H1 (cell line): ENCODE measurements at regions not wholly inside any gene's neighbourhood (a gene's known extent, or its start where the extent isn't known, plus 50 kb on each side); places are given as distances from the start of the nearest gene placed in this dataset.

Experiments used
- CTCF ChIA-PET: fragments of 300-600 bp; sonication (Branson Sonifier 250); formaldehyde crosslinking; loops from one replicate; lab custom pipeline; 2021; ENCODE audit not compliant: partially characterized antibody; lab: Charles Lee
- POLR2A ChIA-PET: fragments of 300-600 bp; sonication (Branson Sonifier 250); formaldehyde crosslinking; loops from one replicate; lab custom pipeline; 2021; ENCODE audit warnings: inconsistent platforms; ENCODE audit not compliant: partially characterized antibody; lab: Charles Lee
- DNase-seq, 2 experiments: peaks; one replicate each; pipeline versions ENCODE4 v3.0.0 to v3.0.0-alpha.2; 2010 to 2022; ENCODE audit warnings: low spot score in 2 of 2, low read depth in 1 of 2, mixed read lengths in 1 of 2
- FAIRE-seq: peaks from 2 replicates; lab custom pipeline; 2011; peaks lifted over from hg19 to GRCh38; lab: Jason Lieb, UNC
- H2AFZ ChIP-seq: 2 replicates; pipeline ENCODE4 v1.8.1; 2012; ENCODE audit warnings: low read length, inconsistent platforms
- H2AK5ac ChIP-seq: 2 replicates; pipeline ENCODE4 v1.6.1; 2013; ENCODE audit warnings: low read depth, low read length
- H2BK120ac ChIP-seq: replicated peaks from 2 replicates; pipeline ENCODE3; 2013; ENCODE audit warnings: low read depth, low read length, inconsistent platforms
- H2BK12ac ChIP-seq: 2 replicates; pipeline ENCODE4 v1.6.1; 2013; ENCODE audit warnings: low read depth, low read length
- H2BK15ac ChIP-seq: 2 replicates; pipeline ENCODE4 v1.6.1; 2013; ENCODE audit warnings: low read length
- H2BK20ac ChIP-seq: 2 replicates; pipeline ENCODE4 v1.6.1; 2013; ENCODE audit warnings: low read length
- H2BK5ac ChIP-seq: 2 replicates; pipeline ENCODE4 v1.6.1; 2013; ENCODE audit warnings: low read depth, low read length
- H3K14ac ChIP-seq: 2 replicates; pipeline ENCODE4 v1.6.1; 2013; ENCODE audit warnings: inconsistent platforms; ENCODE audit not compliant: insufficient read length
- H3K18ac ChIP-seq: 2 replicates; pipeline ENCODE4 v1.6.1; 2013; ENCODE audit warnings: low read length; ENCODE audit errors: extremely low read depth
- H3K23ac ChIP-seq: 2 replicates; pipeline ENCODE4 v1.6.1; 2013; ENCODE audit warnings: inconsistent platforms; ENCODE audit not compliant: insufficient read length
- H3K23me2 ChIP-seq: 2 replicates; pipeline ENCODE4 v1.6.1; 2013; ENCODE audit warnings: low read depth, low read length
- H3K27ac ChIP-seq: 2 replicates; pipeline ENCODE4 v1.6.1; 2011; ENCODE audit warnings: low read depth, low read length, inconsistent platforms
- H3K27me3 ChIP-seq, 4 experiments: replicated peaks in 1 of 4; 1 replicate in 1 of 4; 2 replicates in 3 of 4; pipeline versions ENCODE4 v1.6.1 to v1.8.1; 2011 to 2013; ENCODE audit warnings: low read length in 3 of 4, mild to moderate bottlenecking in 3 of 4, inconsistent platforms in 2 of 4, mixed read lengths in 2 of 4, moderate library complexity in 1 of 4; ENCODE audit not compliant: control insufficient read depth in 3 of 4, insufficient read depth in 3 of 4; ENCODE audit errors: extremely low read depth in 1 of 4
- H3K36me3 ChIP-seq, 4 experiments: 2 replicates each; pipeline versions ENCODE4 v1.6.1 to v1.8.1; 2011 to 2013; ENCODE audit warnings: mild to moderate bottlenecking in 4 of 4, low read length in 3 of 4, moderate library complexity in 2 of 4, control low read depth in 1 of 4, inconsistent platforms in 1 of 4; ENCODE audit not compliant: insufficient read depth in 4 of 4, control insufficient read depth in 2 of 4
- H3K4ac ChIP-seq: replicated peaks from 2 replicates; pipeline ENCODE3; 2013; ENCODE audit warnings: low read length, low read depth, mixed read lengths, inconsistent platforms; ENCODE audit not compliant: insufficient read length
- H3K4me1 ChIP-seq, 4 experiments: replicated peaks in 1 of 4; 1 replicate in 1 of 4; 2 replicates in 3 of 4; pipeline versions ENCODE4 v1.6.1 to v1.8.1; 2011 to 2013; ENCODE audit warnings: low read length in 3 of 4, inconsistent platforms in 2 of 4, mixed read lengths in 1 of 4; ENCODE audit not compliant: insufficient read depth in 4 of 4, control insufficient read depth in 3 of 4
- H3K4me2 ChIP-seq, 2 experiments: 2 replicates each; pipeline versions ENCODE4 v1.6.1 to v1.8.1; 2011 to 2013; ENCODE audit warnings: low read depth in 2 of 2, low read length in 2 of 2, control low read depth in 1 of 2, inconsistent platforms in 1 of 2, mild to moderate bottlenecking in 1 of 2; ENCODE audit not compliant: insufficient read depth in 1 of 2
- H3K4me3 ChIP-seq, 4 experiments: fragments of 200-600, 300-600 bp in 1 of 4; sonication (generic), shearing (Covaris generic), sonication (Bioruptor Twin) in 1 of 4; 2 replicates each; pipeline versions ENCODE4 v1.5.1 to v1.8.1; 2011 to 2016; ENCODE audit warnings: low read length in 4 of 4, low read depth in 3 of 4, control low read depth in 2 of 4, inconsistent platforms in 2 of 4, mild to moderate bottlenecking in 2 of 4, mixed read lengths in 1 of 4, moderate library complexity in 1 of 4; ENCODE audit not compliant: insufficient read depth in 2 of 4; ENCODE audit errors: extremely low read depth in 1 of 4
- H3K56ac ChIP-seq: replicated peaks from 2 replicates; pipeline ENCODE3; 2013; ENCODE audit warnings: low read depth, mild to moderate bottlenecking, mixed read lengths, low read length, inconsistent platforms; ENCODE audit not compliant: insufficient read length
- H3K79me1 ChIP-seq: 2 replicates; pipeline ENCODE4 v1.6.1; 2013; ENCODE audit warnings: low read depth, low read length, control low read depth
- H3K79me2 ChIP-seq, 2 experiments: 2 replicates each; pipeline versions ENCODE4 v1.6.1 to v1.8.1; 2012 to 2013; ENCODE audit warnings: low read length in 2 of 2, mild to moderate bottlenecking in 2 of 2, inconsistent platforms in 1 of 2; ENCODE audit not compliant: insufficient read depth in 2 of 2, control insufficient read depth in 1 of 2
- H3K9ac ChIP-seq, 4 experiments: replicated peaks in 1 of 4; 1 replicate in 1 of 4; 2 replicates in 3 of 4; pipeline versions ENCODE4 v1.6.1 to v1.8.1; 2011 to 2013; ENCODE audit warnings: low read depth in 3 of 4, low read length in 3 of 4, control low read depth in 2 of 4, mild to moderate bottlenecking in 2 of 4, moderate library complexity in 2 of 4, inconsistent platforms in 1 of 4; ENCODE audit errors: extremely low read depth in 1 of 4
- H3K9me3 ChIP-seq, 2 experiments: 2 replicates each; pipeline versions ENCODE4 v1.6.1 to v1.8.1; 2012 to 2013; ENCODE audit warnings: mild to moderate bottlenecking in 2 of 2, moderate library complexity in 2 of 2, control low read depth in 1 of 2, inconsistent platforms in 1 of 2, low read depth in 1 of 2, low read length in 1 of 2, mixed read lengths in 1 of 2; ENCODE audit not compliant: insufficient read depth in 2 of 2
- H4K20me1 ChIP-seq, 2 experiments: replicated peaks in 1 of 2; 2 replicates each; pipeline versions ENCODE3 to v1.8.1; 2011 to 2013; ENCODE audit warnings: inconsistent platforms in 2 of 2, low read length in 2 of 2, mild to moderate bottlenecking in 1 of 2; ENCODE audit not compliant: insufficient read depth in 2 of 2, control insufficient read depth in 1 of 2
- H4K5ac ChIP-seq: 2 replicates; pipeline ENCODE4 v1.6.1; 2013; ENCODE audit warnings: low read length, low read depth, mixed read lengths, inconsistent platforms; ENCODE audit not compliant: insufficient read length
- H4K8ac ChIP-seq: 2 replicates; pipeline ENCODE4 v1.8.0; 2013; ENCODE audit warnings: mild to moderate bottlenecking, moderate library complexity, low read length, inconsistent platforms; ENCODE audit not compliant: insufficient read depth; ENCODE audit errors: extremely low read depth
- H4K91ac ChIP-seq: replicated peaks from 2 replicates; pipeline ENCODE3; 2013; ENCODE audit warnings: low read length, mixed read lengths, inconsistent platforms; ENCODE audit not compliant: insufficient read length
- ASH2L ChIP-seq: fragments of 200-600, 300-600 bp; sonication (generic); IDR thresholded peaks from one replicate; pipeline ENCODE4 v1.7.1; 2017; ENCODE audit warnings: low read length
- CBX5 ChIP-seq: fragments of 300-800, 300-1000 bp; sonication (generic); IDR thresholded peaks from 2 replicates; pipeline ENCODE4 v1.7.1; 2016; ENCODE audit warnings: antibody characterized with exemption, low read length, low read depth
- CBX8 ChIP-seq: fragments of 300-800, 300-1000 bp; sonication (generic); IDR thresholded peaks from 2 replicates; pipeline ENCODE4 v1.7.1; 2016; ENCODE audit warnings: low read depth, low read length, borderline replicate concordance
- GTF2F1 ChIP-seq: IDR thresholded peaks from 2 replicates; pipeline ENCODE4 v1.6.1; 2012; ENCODE audit warnings: low read depth, low read length, improper control_type of control experiment, borderline replicate concordance
- HDAC2 ChIP-seq, 2 experiments: fragments of 300-600 bp in 1 of 2; sonication (generic) in 1 of 2; IDR thresholded peaks; 2 replicates each; pipeline ENCODE4 v1.6.1; 2011 to 2012; ENCODE audit warnings: low read depth in 2 of 2, low read length in 2 of 2, mild to moderate bottlenecking in 2 of 2, moderate library complexity in 2 of 2, borderline replicate concordance in 1 of 2, inconsistent platforms in 1 of 2
- KDM4A ChIP-seq: IDR thresholded peaks from one replicate; pipeline ENCODE4 v1.7.1; 2012; ENCODE audit warnings: low read depth, mild to moderate bottlenecking, moderate library complexity, low read length, inconsistent platforms; ENCODE audit not compliant: severe bottlenecking
- MAFK ChIP-seq: IDR thresholded peaks from 2 replicates; pipeline ENCODE4 v1.6.1; 2012; ENCODE audit warnings: low read depth, mild to moderate bottlenecking, improper control_type of control experiment, low read length
- PHF8 ChIP-seq: fragments of 200-600 bp; sonication (generic); conservative IDR thresholded peaks from 2 replicates; pipeline ENCODE4 v1.7.1; 2012; ENCODE audit warnings: low read depth, mild to moderate bottlenecking, inconsistent platforms, low read length, moderate library complexity
- SRF ChIP-seq: IDR thresholded peaks from 2 replicates; pipeline ENCODE4 v1.6.1; 2011; ENCODE audit warnings: mild to moderate bottlenecking, low read depth, low read length, moderate library complexity
- TEAD4 ChIP-seq: IDR thresholded peaks from 2 replicates; pipeline ENCODE4 v1.6.1; 2012; ENCODE audit warnings: low read depth, low read length, inconsistent platforms, mixed read lengths
- TF ChIP-seq, protein P1 (sequence below): IDR thresholded peaks from 2 replicates; pipeline ENCODE4 v1.6.1; 2011; ENCODE audit warnings: low read length, improper control_type of control experiment

DNA sequence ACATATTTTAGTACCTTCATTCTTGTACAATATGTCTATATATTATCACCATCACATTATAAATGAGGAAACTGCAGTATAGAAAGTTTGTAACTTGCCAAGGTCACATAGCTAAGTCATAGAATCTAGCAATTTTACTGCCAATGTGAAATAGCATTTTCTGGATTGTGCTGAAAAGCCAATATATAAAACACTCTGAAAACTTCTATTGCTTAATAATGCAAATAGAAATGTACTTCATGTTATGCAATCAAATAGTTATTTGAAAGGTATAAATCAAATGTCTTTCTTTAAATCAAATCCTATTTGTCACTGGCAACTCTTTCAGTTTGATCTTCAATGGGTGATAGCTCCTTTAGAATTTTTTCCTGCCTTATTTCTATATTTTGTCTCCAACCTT lies 129.5 kb downstream of the TMEM26 start:
- no peaks in the 10 kb centered on the region for H3K23me2 ChIP-seq
- H3K9ac ChIP-seq = no peak overlapping the region
- H2BK15ac ChIP-seq = no peak overlapping the region
- H3K79me2 ChIP-seq = no peaks in the 10 kb centered on the region
- no peak overlapping the region for H2BK5ac ChIP-seq
- H3K14ac ChIP-seq = no peak overlapping the region
- H3K27ac ChIP-seq = no peak overlapping the region
- no peak overlapping the region for H2BK20ac ChIP-seq
- H3K36me3 ChIP-seq = no peaks in the 10 kb centered on the region
- H3K4me1 ChIP-seq = no peaks in the 10 kb centered on the region
- no peak overlapping the region for H2BK120ac ChIP-seq
- CTCF ChIA-PET = no interaction called here
- H3K4me3 ChIP-seq = no peak overlapping the region
- H4K5ac ChIP-seq = no peak overlapping the region
- H3K79me1 ChIP-seq = no peaks in the 10 kb centered on the region
- H3K27me3 ChIP-seq = no peaks in the 10 kb centered on the region
- no peak overlapping the region for H3K4ac ChIP-seq
- no peak overlapping the region for H3K56ac ChIP-seq
- no peak overlapping the region for H4K8ac ChIP-seq
- H2AK5ac ChIP-seq = no peak overlapping the region
- no peak overlapping the region for H3K18ac ChIP-seq
- FAIRE-seq = no peak
- H2AFZ ChIP-seq = no peak overlapping the region
- no peaks in the 10 kb centered on the region for H4K20me1 ChIP-seq
- POLR2A ChIA-PET = no interaction called here
- no peak overlapping the region for H3K23ac ChIP-seq
- H3K4me2 ChIP-seq = no peak overlapping the region
- H4K91ac ChIP-seq = no peak overlapping the region
- DNase-seq = no peak
- no peak overlapping the region for H2BK12ac ChIP-seq
- H3K9me3 ChIP-seq = peaks cover 0 to 7% of the 10 kb centered on the region in 2 experiments; a peak in 1 of 4 replicates
- TF ChIP-seq HDAC2 (IDR thresholded peaks at IDR 0.05; ENCODE audit: borderline replicate concordance in 1 of 2, low read depth in 2 of 2, low read length in 2 of 2) = no peak
- TF ChIP-seq GTF2F1 = no peak
- no peak for TF ChIP-seq CBX5
- TF ChIP-seq ASH2L = no peak
- TF ChIP-seq, protein P1, sequence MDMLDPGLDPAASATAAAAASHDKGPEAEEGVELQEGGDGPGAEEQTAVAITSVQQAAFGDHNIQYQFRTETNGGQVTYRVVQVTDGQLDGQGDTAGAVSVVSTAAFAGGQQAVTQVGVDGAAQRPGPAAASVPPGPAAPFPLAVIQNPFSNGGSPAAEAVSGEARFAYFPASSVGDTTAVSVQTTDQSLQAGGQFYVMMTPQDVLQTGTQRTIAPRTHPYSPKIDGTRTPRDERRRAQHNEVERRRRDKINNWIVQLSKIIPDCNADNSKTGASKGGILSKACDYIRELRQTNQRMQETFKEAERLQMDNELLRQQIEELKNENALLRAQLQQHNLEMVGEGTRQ = no peak
- no peak for TF ChIP-seq TEAD4
- no peak for TF ChIP-seq MAFK
- TF ChIP-seq PHF8 = no peak
- TF ChIP-seq SRF = no peak
- TF ChIP-seq CBX8 = no peak
- TF ChIP-seq KDM4A = no peak
